ENCODE measurements at regions not wholly inside any gene's neighbourhood (a gene's known extent, or its start where the extent isn't known, plus 50 kb on each side); places are given as distances from the start of the nearest gene placed in this dataset.

DNA sequence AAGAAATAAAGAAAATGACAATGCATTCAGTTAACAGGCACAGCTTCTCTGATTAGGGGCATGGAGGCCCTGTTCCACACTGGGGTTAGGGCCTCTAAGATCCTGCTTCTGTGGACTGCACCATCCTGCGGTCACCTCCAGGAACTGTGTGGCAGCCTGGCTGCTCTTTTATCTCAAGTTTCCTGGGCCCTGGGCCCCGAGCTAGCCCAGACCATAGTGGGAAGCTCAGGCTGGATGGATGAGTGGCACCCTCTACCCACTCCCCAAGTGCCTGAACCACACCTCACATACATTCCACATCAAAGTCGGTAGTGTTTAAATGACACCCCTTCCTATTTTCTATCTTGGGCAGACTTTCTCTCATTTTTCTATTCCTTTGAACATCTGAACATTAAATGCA, 461.5 kb upstream of the MKI67 start:
- no peak for DNase-seq (ENCODE audit: extremely low read depth, low read depth)
- TF ChIP-seq, protein P1, sequence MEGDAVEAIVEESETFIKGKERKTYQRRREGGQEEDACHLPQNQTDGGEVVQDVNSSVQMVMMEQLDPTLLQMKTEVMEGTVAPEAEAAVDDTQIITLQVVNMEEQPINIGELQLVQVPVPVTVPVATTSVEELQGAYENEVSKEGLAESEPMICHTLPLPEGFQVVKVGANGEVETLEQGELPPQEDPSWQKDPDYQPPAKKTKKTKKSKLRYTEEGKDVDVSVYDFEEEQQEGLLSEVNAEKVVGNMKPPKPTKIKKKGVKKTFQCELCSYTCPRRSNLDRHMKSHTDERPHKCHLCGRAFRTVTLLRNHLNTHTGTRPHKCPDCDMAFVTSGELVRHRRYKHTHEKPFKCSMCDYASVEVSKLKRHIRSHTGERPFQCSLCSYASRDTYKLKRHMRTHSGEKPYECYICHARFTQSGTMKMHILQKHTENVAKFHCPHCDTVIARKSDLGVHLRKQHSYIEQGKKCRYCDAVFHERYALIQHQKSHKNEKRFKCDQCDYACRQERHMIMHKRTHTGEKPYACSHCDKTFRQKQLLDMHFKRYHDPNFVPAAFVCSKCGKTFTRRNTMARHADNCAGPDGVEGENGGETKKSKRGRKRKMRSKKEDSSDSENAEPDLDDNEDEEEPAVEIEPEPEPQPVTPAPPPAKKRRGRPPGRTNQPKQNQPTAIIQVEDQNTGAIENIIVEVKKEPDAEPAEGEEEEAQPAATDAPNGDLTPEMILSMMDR (IDR thresholded peaks at IDR 0.05; ENCODE audit: low read depth, low read length) = no peak

DNA sequence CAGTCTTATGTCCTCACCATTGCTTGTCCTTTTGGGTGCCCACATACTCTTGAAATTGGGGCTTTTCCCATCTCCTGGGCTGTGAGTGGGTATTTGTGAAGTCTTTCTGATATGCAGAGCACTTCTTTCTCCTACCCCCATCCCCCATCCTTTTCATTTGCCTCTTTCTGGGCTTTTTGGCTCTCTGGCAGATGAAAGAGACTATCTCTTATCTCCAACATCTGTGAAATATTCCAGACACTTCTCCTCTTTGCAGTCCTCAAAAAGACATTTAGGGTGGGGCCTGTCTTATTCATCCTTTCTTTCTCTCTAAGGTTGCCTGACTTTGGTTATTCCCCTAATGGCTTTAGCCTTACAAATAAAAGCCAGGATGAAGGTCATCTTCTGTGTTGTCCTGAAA, 462.2 kb upstream of the MKI67 start:
- TF ChIP-seq, protein P1 (IDR thresholded peaks at IDR 0.05; ENCODE audit: low read depth, low read length) = no peak
- no peak for DNase-seq (ENCODE audit: extremely low read depth, low read depth)

DNA sequence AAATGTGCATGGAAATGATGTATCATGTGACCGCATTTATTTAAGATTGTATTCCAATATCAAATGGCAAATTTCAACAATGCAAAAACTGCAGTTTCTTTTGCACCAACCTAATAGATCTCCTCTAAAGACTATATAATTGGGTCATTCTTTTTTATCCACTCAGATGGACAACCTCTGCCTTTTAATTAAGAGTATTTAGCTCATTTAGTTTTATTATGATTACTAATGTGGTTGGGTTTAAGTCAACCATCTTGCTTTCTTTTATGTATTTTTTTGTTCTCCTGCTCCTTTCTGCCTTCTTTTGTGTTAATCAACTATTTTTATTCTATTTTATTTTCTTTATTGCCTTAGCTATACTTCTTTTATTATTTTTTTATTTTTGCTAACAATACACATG, 468.5 kb upstream of the MKI67 start:
- DNase-seq (ENCODE audit: extremely low read depth, low read depth) = no peak
- TF ChIP-seq, protein P1 (IDR thresholded peaks at IDR 0.05; ENCODE audit: low read depth, low read length) = no peak

DNA sequence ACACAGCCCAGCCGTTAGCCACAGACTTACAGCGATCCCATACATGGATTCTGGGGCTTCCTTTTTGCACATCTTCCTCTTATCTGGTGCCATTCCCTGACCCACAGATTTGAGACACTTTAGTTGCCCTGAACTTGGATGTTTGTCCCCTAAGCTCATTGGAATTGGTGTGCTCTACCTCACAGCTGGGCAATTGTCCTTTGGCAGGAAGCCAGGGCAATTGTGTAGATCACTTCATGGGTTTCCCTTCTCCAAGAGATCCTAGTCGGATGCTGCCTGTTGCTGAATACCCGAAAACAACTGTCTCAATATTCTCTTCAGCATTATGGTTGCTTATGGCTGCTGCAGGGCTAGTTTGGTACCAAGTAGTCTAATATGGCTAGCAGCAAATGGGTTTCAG, 470.7 kb upstream of the MKI67 start:
- no peak for DNase-seq (ENCODE audit: extremely low read depth, low read depth)

DNA sequence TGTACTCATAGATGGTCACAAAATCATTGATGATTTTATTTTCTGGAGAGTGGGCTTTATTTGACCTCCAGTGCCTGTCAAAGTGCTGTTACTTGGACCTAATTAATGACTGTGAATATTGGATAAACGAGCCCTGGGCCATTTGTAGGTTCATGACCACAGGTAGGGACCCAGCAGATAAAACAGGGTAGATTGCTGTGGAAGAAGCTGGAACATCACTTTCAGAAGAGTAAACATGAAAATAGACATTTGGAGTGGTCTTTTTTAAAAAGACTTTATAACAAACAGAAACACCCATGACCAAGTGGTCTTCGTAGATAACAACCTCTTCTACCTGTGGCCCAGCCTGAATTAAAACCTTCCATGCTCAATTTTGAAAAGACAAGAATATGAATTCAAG, 472.8 kb upstream of the MKI67 start:
- TF ChIP-seq, protein P1 (IDR thresholded peaks at IDR 0.05; ENCODE audit: low read depth, low read length) = no peak
- DNase-seq (ENCODE audit: extremely low read depth, low read depth) = no peak

More for the DNA sequence above, 470.7 kb upstream of the MKI67 start:
- TF ChIP-seq, protein P1 (IDR thresholded peaks at IDR 0.05; ENCODE audit: low read depth, low read length) = no peak

DNA sequence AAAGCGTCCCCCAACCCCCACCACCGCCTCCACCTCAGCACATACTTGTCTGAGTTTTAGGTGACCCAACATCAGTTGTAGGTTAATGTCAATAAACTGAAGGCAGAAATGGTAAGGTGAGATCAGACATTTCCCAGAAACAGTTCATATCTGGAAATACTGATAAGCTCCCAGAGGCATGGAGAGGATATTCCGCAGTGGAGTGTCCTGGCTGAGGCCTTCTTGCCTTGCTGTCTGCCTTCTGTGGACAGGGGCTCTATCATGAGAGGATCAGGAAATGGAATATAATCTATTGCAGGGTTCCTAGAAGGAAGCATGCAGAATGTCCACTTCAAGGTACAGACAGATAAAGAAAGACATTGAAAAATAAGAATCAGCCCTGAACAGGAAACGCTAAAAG, 473.3 kb upstream of the MKI67 start:
- no peak for DNase-seq (ENCODE audit: extremely low read depth, low read depth)
- TF ChIP-seq, protein P1 (IDR thresholded peaks at IDR 0.05; ENCODE audit: low read depth, low read length) = no peak

DNA sequence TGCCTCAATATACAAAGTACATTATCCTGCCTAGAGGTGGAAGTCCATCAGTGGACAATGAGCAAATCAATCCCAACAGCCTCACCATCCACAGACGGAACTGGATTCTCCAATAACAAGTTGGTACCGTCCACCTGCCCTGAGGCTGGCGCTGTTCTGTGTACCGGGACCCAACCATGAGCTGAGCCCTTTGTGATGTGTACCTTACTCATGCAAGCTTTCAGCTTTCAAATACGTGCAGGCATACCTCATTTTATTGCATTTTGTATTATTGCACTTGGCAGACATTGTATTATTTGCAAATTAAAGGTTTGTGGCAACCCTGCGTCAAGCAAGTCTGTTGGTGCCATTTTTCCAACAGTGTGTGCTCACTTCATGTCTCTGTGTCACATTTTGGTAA, 476.0 kb upstream of the MKI67 start:
- DNase-seq (ENCODE audit: extremely low read depth, low read depth) = no peak
- TF ChIP-seq, protein P1 (IDR thresholded peaks at IDR 0.05; ENCODE audit: low read depth, low read length) = no peak
